Stomach (tissue), 4 donors: ENCODE measurements at regions not wholly inside any gene's neighbourhood (a gene's known extent, or its start where the extent isn't known, plus 50 kb on each side); places are given as distances from the start of the nearest gene placed in this dataset.
"Not testable (repeated sequence)": the region's sequence is repeated elsewhere in the genome, so short reads cannot be mapped to it uniquely, and the experiment has no call there.

Source experiments
- CTCF ChIP-seq, 7 experiments: fragments of 450-650 bp in 4 of 7; fragments of 200-600 bp in 3 of 7; sonication (generic) in 3 of 7; IDR thresholded peaks; one replicate each; pipeline ENCODE4 v1.5.1; 2016 to 2019; ENCODE audit warnings: antibody characterized with exemption in 7 of 7, control low read depth in 2 of 7, mild to moderate bottlenecking in 1 of 7
- EP300 ChIP-seq: sonication (generic); formaldehyde crosslinking; IDR thresholded peaks from one replicate; pipeline ENCODE4 v1.6.1; 2017; ENCODE audit warnings: antibody characterized with exemption
- POLR2A ChIP-seq, 4 donors: fragments of 450-650 bp; IDR thresholded peaks; one replicate each; pipeline ENCODE4 v1.6.1; 2016; ENCODE audit warnings: antibody characterized with exemption in 4 of 4, control low read depth in 2 of 4, mild to moderate bottlenecking in 1 of 4, moderate library complexity in 1 of 4

GRCh38 chr2:200126285-200126670, 170.9 kb downstream of the MAIP1 start:
- TF ChIP-seq CTCF (IDR thresholded peaks at IDR 0.05); POLR2A (IDR thresholded peaks at IDR 0.05); EP300: not testable (repeated sequence)
